CD4-positive, alpha-beta T cell (primary cell): ENCODE measurements at regions not wholly inside any gene's neighbourhood (a gene's known extent, or its start where the extent isn't known, plus 50 kb on each side); places are given as distances from the start of the nearest gene placed in this dataset.

Source experiments
- ATAC-seq: fragments of 200-7000 bp; cut with Tn5 transposase; one replicate; pipeline ENCODE4 v1.10.0; 2022; ENCODE audit warnings: mild to moderate bottlenecking; ENCODE audit not compliant: poor library complexity
- CTCF ChIA-PET: fragments of 350-600 bp; sonication (Branson Sonifier 250); formaldehyde crosslinking; loops from one replicate; lab custom pipeline; 2021; ENCODE audit warnings: antibody characterized with exemption, inconsistent platforms; lab: Charles Lee
- POLR2A ChIA-PET: fragments of 350-600 bp; sonication (Branson Sonifier 250); formaldehyde crosslinking; loops from one replicate; lab custom pipeline; 2021; ENCODE audit warnings: antibody characterized with exemption, inconsistent platforms; lab: Charles Lee
- DNase-seq, 14 experiments: peaks; one replicate each; pipeline ENCODE4 v3.0.0-alpha.2; 2013 to 2020; ENCODE audit warnings: mixed read lengths in 2 of 14
- H3K27ac ChIP-seq, 2 donors: one replicate each; pipeline versions ENCODE4 v1.5.1 to v1.7.0; 2013; ENCODE audit warnings: low read length in 2 of 2, low read depth in 1 of 2, mild to moderate bottlenecking in 1 of 2
- H3K27me3 ChIP-seq, 2 experiments: 1 replicate in 1 of 2; 2 replicates in 1 of 2; pipeline versions ENCODE4 v1.6.1 to v1.7.0; 2013; ENCODE audit warnings: low read length in 2 of 2, control low read depth in 1 of 2, mild to moderate bottlenecking in 1 of 2, moderate library complexity in 1 of 2; ENCODE audit not compliant: insufficient read depth in 2 of 2, control insufficient read depth in 1 of 2
- H3K36me3 ChIP-seq: one replicate; pipeline ENCODE4 v1.6.1; 2013; ENCODE audit warnings: low read length, control low read depth; ENCODE audit not compliant: insufficient read depth
- H3K4me1 ChIP-seq: one replicate; pipeline ENCODE4 v1.6.1; 2013; ENCODE audit warnings: low read length, control low read depth; ENCODE audit not compliant: insufficient read depth
- H3K4me3 ChIP-seq: one replicate; pipeline ENCODE4 v1.5.1; 2013; ENCODE audit warnings: mild to moderate bottlenecking, low read length, moderate library complexity
- H3K9me3 ChIP-seq, 2 experiments: 1 replicate in 1 of 2; 2 replicates in 1 of 2; pipeline versions ENCODE4 v1.6.1 to v1.7.0; 2013; ENCODE audit warnings: low read length in 2 of 2, mild to moderate bottlenecking in 2 of 2, control low read depth in 1 of 2, moderate library complexity in 1 of 2; ENCODE audit not compliant: control insufficient read depth in 1 of 2, insufficient read depth in 1 of 2
- H3K27ac Mint-ChIP-seq: one replicate; pipeline ENCODE4 v1.8.0; 2020; ENCODE audit warnings: mixed read lengths
- H3K27me3 Mint-ChIP-seq: one replicate; pipeline ENCODE4 v1.8.0; 2021; ENCODE audit warnings: mixed read lengths
- H3K36me3 Mint-ChIP-seq: one replicate; pipeline ENCODE4 v1.8.0; 2021; ENCODE audit warnings: low read depth, mixed read lengths
- H3K4me1 Mint-ChIP-seq: one replicate; pipeline ENCODE4 v1.8.0; 2021; ENCODE audit warnings: low read depth, mixed read lengths
- H3K4me3 Mint-ChIP-seq: one replicate; pipeline ENCODE4 v1.8.0; 2020; ENCODE audit warnings: mild to moderate bottlenecking, mixed read lengths
- H3K9me3 Mint-ChIP-seq: one replicate; pipeline ENCODE4 v1.8.0; 2020; ENCODE audit warnings: mixed read lengths
- intact Hi-C, 2 experiments: fragments of 100-400 bp; cut with DNase I in 1 of 2; cut with micrococcal nuclease in 1 of 2; formaldehyde crosslinking; loops; one replicate each; pipeline versions ENCODE4 v1.15.1 to v1.9.0; 2023 to 2025; cut with DNase I, micrococcal nuclease
- TF ChIP-seq, protein P1 (sequence below): fragments of 200-600 bp; IDR thresholded peaks from one replicate; pipeline ENCODE4 v1.8.0; 2022; ENCODE audit warnings: antibody characterized with exemption, mild to moderate bottlenecking

DNA sequence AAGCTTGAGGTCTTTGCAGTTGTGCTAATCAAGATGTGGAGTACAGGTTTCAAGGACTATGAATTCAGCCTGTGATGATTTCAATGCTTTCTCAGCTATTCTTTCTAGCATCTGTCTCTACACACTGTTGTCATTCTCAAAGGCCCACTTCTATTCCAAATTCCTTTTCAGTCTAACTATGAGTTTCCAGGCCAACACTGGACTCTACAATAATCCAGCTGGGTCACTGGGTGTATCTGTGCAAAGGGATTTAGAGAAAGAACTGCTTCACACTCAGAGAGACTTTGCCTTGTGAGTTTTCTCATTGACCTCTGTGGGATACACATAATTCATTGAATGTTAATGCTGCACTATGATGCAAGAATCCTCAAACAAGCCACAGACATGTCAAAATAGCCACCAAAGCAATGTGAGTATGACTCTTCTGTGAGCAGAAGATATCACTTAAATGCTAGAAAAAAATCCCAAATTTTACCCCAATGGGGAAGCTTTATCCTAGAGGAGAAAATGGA lies 171.8 kb upstream of the CLNK start:
- no peaks in the 10 kb centered on the region for H3K27me3 Mint-ChIP-seq
- H3K4me3 ChIP-seq, result no peak overlapping the region
- ATAC-seq (no peak), DNase-seq (no peak)
- CTCF ChIA-PET, result no interaction called here
- POLR2A ChIA-PET, result no interaction called here
- H3K27ac Mint-ChIP-seq, result no peak overlapping the region
- H3K4me1 Mint-ChIP-seq, result no peaks in the 10 kb centered on the region
- H3K9me3 ChIP-seq, result peaks cover 0 to 8% of the 10 kb centered on the region in 2 experiments
- TF ChIP-seq, protein P1, sequence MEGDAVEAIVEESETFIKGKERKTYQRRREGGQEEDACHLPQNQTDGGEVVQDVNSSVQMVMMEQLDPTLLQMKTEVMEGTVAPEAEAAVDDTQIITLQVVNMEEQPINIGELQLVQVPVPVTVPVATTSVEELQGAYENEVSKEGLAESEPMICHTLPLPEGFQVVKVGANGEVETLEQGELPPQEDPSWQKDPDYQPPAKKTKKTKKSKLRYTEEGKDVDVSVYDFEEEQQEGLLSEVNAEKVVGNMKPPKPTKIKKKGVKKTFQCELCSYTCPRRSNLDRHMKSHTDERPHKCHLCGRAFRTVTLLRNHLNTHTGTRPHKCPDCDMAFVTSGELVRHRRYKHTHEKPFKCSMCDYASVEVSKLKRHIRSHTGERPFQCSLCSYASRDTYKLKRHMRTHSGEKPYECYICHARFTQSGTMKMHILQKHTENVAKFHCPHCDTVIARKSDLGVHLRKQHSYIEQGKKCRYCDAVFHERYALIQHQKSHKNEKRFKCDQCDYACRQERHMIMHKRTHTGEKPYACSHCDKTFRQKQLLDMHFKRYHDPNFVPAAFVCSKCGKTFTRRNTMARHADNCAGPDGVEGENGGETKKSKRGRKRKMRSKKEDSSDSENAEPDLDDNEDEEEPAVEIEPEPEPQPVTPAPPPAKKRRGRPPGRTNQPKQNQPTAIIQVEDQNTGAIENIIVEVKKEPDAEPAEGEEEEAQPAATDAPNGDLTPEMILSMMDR, result no peak
- H3K27ac ChIP-seq, result no peak overlapping the region
- H3K9me3 Mint-ChIP-seq, result peaks cover 5% of the 10 kb centered on the region
- no peaks in the 10 kb centered on the region for H3K27me3 ChIP-seq
- intact Hi-C loops, result no loop called here
- no peak overlapping the region for H3K4me3 Mint-ChIP-seq
- no peaks in the 10 kb centered on the region for H3K36me3 ChIP-seq
- peaks cover 5% of the 10 kb centered on the region for H3K36me3 Mint-ChIP-seq
- H3K4me1 ChIP-seq, result no peaks in the 10 kb centered on the region

DNA sequence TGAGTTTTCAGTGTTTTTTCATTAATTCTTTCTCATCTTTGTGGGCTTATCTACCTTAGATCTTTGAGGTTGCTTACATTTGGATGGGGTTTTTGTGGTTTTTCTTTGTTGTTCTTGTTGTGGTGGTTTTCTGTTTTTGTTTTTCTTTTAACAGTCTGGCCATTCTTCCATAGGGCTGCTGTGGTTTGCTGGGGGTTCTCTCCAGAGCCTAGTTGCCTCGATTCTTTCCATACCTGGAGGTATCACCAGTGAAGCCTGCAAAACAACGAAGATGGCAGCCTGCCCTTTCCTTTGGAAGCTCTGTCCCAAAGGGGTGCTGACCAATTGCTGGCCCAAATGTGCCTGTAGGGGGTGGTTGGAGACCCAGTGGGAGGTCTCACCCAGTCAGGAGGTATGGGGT lies 168.6 kb upstream of the CLNK start:
- Mint-ChIP-seq H3K27ac (no peak overlapping the region), H3K36me3 (no peaks in the 10 kb centered on the region), H3K4me3 (no peak overlapping the region), H3K27me3 (no peaks in the 10 kb centered on the region), H3K9me3 (peaks cover 3% of the 10 kb centered on the region), H3K4me1 (no peaks in the 10 kb centered on the region)
- Histone ChIP-seq H3K4me3 (no peak overlapping the region), H3K27me3 (no peaks in the 10 kb centered on the region), H3K4me1 (no peaks in the 10 kb centered on the region), H3K36me3 (no peaks in the 10 kb centered on the region), H3K27ac (no peak overlapping the region), H3K9me3 (peaks cover 0 to 8% of the 10 kb centered on the region in 2 experiments)
- DNase-seq, result no peak
- ATAC-seq, result no peak
- CTCF ChIA-PET, result no interaction called here
- TF ChIP-seq, protein P1, result no peak
- POLR2A ChIA-PET, result no interaction called here
- intact Hi-C loops, result no loop called here

DNA sequence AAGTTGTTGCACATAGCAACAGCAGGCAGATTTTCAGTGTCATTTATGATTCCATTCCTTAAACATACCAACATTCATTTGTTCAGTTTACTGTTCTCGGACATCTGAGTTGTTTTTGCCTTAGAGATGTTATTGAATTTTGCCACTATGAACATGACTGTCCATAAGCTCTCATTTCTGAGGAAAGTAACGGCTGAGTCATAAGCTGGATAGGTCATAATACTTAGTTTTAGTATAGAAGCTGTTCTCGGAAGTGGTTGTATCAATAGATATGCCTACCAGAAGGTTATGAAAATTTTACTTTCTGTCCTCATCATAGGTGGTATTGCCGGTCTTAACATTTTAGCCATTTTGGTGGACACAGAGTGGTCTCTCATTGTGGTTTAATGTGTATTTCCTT lies 157.1 kb upstream of the CLNK start:
- Histone ChIP-seq H3K27ac (no peak overlapping the region), H3K4me1 (no peaks in the 10 kb centered on the region), H3K27me3 (no peaks in the 10 kb centered on the region), H3K9me3 (no peaks in the 10 kb centered on the region), H3K4me3 (no peak overlapping the region), H3K36me3 (no peaks in the 10 kb centered on the region)
- Mint-ChIP-seq H3K9me3 (peaks cover 3% of the 10 kb centered on the region), H3K27me3 (no peaks in the 10 kb centered on the region), H3K36me3 (no peaks in the 10 kb centered on the region), H3K4me1 (no peaks in the 10 kb centered on the region), H3K27ac (no peak overlapping the region), H3K4me3 (no peak overlapping the region)
- TF ChIP-seq, protein P1, result no peak
- DNase-seq, result no peak
- intact Hi-C loops, result no loop called here
- POLR2A ChIA-PET, result no interaction called here
- ATAC-seq, result no peak
- CTCF ChIA-PET, result no interaction called here
